ENCODE measurements at regions not wholly inside any gene's neighbourhood (a gene's known extent, or its start where the extent isn't known, plus 50 kb on each side); places are given as distances from the start of the nearest gene placed in this dataset.

DNA sequence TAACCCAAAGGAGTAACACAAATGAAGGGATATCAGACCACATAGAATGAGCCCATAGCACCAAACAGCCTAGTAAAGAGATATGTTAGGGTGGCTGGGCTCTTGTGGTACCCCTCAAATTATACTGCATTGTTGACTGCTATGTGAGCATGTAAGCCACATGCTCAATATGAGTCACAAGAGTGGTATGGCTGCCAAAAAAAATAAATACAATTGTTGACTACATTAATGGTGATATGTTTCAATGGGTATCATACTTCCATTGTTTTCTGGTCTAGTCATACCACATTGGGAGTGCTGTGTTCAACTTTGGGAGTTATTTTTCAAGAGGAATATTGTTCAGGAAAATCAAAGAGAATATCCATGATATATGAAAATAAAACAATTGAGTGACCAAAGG, 162.4 kb upstream of the PIK3R1 start:
- TF ChIP-seq JUN (IDR thresholded peaks at IDR 0.05; ENCODE audit: borderline replicate concordance, insufficient read depth, insufficient read length, low read depth) (no peak), POLR2A (IDR thresholded peaks at IDR 0.05; ENCODE audit: low read depth, low read length) (no peak), GATA2 (IDR thresholded peaks at IDR 0.05; ENCODE audit: insufficient read depth, insufficient read length, low read depth, low read length) (no peak), EZH2 (IDR thresholded peaks at IDR 0.05; ENCODE audit: borderline replicate concordance, low read depth, low read length, severe bottlenecking) (no peak), POLR2AphosphoS5 (IDR thresholded peaks at IDR 0.05; ENCODE audit: insufficient read depth, low read depth, low read length) (no peak), MYC (IDR thresholded peaks at IDR 0.05; ENCODE audit: low read depth, low read length) (no peak)
- TF ChIP-seq, protein P1, sequence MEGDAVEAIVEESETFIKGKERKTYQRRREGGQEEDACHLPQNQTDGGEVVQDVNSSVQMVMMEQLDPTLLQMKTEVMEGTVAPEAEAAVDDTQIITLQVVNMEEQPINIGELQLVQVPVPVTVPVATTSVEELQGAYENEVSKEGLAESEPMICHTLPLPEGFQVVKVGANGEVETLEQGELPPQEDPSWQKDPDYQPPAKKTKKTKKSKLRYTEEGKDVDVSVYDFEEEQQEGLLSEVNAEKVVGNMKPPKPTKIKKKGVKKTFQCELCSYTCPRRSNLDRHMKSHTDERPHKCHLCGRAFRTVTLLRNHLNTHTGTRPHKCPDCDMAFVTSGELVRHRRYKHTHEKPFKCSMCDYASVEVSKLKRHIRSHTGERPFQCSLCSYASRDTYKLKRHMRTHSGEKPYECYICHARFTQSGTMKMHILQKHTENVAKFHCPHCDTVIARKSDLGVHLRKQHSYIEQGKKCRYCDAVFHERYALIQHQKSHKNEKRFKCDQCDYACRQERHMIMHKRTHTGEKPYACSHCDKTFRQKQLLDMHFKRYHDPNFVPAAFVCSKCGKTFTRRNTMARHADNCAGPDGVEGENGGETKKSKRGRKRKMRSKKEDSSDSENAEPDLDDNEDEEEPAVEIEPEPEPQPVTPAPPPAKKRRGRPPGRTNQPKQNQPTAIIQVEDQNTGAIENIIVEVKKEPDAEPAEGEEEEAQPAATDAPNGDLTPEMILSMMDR (IDR thresholded peaks at IDR 0.05; ENCODE audit: extremely low read depth in 1 of 2, insufficient read depth in 1 of 2, low read depth in 1 of 2, low read length in 2 of 2): no peak
- TF ChIP-seq, protein P2, sequence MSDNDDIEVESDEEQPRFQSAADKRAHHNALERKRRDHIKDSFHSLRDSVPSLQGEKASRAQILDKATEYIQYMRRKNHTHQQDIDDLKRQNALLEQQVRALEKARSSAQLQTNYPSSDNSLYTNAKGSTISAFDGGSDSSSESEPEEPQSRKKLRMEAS (IDR thresholded peaks at IDR 0.05; ENCODE audit: insufficient read depth, insufficient read length): no peak

Data from endothelial cell of umbilical vein (primary cell).